HG02610 (cell line): ENCODE measurements at regions not wholly inside any gene's neighbourhood (a gene's known extent, or its start where the extent isn't known, plus 50 kb on each side); places are given as distances from the start of the nearest gene placed in this dataset.

Experiments used
- ATAC-seq: cut with Tn5 transposase; IDR thresholded peaks from one replicate; pipeline ENCODE4 v1.9.1; 2021; ENCODE audit warnings: mild to moderate bottlenecking, moderate library complexity; ENCODE audit not compliant: unreplicated experiment

DNA sequence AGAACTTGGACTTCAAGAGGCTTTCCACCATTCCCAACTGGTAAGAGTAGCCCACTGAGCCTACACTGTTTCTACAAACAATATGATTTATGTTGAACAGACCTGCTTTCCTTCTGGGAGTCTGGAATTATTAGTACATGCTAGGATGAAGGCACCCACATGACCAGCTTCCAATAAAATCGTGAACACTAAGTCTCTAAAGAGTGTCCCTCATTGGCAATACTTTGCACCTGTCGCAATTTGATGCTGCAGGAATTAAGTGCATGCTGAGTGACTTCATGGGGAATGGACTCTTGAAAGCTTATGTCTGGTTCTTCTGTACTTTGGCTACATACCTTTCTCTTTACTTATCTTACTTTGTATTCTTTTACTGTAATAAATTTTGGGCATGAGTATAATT lies 305.2 kb upstream of the GHITM start:
- no peak for ATAC-seq

DNA sequence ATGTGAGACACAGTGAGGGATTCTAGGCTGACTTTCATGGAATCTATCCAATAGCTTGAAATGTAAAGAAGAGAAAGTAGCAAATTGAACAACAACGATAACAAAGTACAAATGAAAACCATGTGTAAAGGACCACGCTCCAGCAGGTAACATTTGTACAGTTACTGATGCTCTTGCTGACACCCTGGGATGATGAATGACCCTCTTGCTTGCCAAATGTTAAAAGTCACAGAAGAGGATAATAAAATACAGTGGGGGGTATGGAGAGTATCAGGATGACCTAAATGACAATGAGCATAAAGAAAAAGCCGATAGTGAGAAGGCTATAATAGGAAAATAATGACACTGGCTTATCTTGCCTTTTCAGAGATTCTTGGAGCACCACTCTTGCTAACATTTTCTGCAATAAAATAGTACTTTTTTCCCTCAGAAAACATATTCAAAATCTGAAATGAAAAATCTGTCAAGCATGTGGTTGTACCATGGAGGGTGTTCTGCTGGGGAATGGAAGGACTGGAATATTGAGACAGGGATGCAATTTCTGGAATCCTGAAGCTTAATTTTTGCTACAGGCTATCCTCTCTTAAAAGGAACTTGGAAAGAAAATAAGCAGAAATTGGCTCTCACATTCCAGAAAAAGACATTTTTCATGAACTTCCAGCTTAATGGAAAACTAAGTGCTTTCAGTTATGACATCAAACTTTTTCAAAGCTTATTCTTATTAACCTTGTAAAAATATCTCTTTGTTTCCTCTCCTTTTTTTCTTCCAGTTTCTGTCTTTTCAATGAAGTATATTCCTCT lies 303.2 kb upstream of the GHITM start:
- ATAC-seq = no peak

DNA sequence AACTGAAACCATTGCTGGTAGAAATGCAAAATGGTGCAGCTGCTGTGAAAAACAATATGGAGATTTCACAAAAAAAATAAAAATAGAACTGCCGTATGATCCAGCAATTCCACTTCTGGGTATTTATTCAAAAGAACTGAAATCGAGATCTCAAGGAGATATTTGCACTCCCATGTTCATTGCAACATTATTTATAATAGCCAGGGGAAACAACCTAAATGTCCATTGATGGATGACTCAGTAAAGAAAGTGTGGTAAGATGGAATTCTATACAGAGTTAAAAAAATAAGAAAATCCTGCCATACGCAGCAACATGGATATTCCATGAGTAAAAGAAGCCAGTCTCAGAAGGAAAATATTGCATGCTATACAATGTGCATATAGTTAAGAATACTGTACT lies 290.6 kb upstream of the GHITM start:
- no peak for ATAC-seq

DNA sequence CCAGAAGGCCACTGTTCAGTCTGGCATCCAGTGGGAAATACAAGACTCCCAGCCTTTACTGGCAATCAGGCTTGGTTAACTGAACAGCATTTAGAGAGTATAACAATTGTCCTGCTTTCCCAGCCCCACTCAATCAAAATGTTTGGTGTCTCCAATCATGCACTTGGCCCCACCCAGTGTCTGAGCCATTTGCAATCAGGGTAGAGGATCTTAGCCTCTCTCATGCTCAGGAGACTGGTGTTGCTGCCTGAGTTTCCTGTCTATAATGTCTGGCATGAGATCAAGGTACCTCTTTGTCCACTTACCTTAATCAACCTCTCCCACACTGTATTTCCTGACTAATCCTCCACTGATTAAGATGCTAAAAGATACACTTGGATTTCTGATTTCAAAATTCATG lies 290.2 kb upstream of the GHITM start:
- ATAC-seq = no peak

- ATAC-seq = no peak
These were observed 287.2 kb upstream of the GHITM start for GRCh38 chr10:83852146-83852545.

GRCh38 chr10:83862723-83863122 lies 276.6 kb upstream of the GHITM start:
- ATAC-seq = no peak

GRCh38 chr10:83863283-83863966 lies 275.9 kb upstream of the GHITM start:
- ATAC-seq = no peak

DNA sequence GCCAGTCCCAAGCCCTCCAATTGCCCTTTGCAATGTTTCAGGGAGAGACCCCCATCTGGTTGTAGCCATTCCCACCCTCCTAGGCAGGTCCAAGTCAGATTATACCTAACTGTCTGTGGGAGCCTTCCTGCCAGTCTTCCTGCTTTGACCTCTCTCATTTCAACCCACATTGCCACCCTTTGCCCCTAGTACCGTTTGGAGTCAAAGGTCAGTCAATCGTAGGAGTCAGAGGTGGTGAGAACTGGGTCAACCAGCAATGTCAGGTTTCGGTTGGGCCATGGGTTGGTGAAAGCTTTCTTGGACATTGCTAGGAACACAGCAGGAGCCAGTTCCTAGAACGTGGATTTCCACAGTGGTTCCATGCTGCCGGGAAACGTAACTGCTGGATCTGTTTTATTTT lies 269.4 kb upstream of the GHITM start:
- no peak for ATAC-seq

DNA sequence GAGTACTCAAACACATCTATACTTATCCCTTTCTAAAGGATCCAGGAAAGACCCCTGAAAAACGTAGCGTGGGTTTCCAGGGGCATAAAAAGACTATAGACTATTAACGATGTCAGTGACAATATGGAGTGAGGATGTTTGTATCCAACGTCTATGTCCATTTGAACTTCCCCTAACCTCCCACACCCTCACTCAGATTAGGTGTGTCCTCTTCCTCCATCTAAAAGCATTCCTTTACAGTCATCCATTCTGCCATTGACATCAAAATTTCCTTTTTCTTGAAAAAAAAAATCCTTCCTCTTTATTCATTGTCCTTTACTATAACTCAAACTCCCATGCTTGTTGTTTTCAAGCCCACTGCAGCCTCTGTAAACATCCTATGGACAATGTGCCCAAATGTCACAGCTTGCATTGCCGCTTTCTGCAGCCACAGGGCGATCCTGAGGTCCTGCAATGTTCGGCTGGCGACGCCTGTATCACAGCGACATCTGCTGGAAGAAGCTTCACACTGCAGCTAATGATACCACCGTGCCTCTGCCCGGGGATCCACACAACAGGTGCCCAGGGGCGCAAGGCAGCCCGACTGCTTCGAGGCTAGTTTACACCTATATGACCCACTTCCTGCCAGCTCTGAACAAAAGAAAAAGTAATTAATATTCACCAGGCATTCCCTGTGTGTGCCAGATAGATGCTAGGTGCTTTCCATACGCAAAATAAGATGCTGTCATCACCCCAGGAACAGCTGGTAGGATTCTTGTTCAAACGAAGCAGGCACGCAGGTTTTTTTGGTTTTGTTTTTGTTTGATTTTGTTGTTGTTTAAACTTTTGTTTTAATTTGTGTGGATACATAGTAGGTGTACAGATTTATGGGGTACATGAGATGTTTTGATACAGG lies 267.9 kb upstream of the GHITM start:
- ATAC-seq = peak; percentile 92

DNA sequence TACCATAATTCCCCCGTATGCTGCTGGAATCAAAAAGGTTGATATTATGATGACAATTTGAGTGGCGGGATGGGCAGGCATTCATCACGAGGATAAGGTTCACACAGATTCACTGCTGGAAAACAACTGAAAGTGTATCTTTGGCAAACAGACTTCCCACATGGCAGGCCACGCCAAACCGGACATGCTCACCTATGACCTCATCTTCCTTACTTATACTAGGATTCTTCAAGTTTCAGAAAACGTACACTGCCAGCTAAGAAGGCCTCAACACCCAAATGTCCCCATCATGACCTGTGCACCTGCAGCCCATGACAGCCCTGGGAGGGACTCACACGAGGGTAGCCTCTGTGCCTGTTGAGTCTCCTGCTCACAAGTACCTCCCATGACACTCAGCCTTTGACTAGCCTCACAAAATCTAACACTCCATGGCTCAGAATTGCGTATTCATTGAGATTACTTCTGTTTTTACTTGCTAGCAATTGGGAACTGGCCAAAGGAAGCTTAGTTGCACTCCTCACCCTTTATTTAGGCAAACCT lies 259.0 kb upstream of the GHITM start:
- no peak for ATAC-seq

- no peak for ATAC-seq
These were observed 257.6 kb upstream of the GHITM start for GRCh38 chr10:83881661-83882060.

DNA sequence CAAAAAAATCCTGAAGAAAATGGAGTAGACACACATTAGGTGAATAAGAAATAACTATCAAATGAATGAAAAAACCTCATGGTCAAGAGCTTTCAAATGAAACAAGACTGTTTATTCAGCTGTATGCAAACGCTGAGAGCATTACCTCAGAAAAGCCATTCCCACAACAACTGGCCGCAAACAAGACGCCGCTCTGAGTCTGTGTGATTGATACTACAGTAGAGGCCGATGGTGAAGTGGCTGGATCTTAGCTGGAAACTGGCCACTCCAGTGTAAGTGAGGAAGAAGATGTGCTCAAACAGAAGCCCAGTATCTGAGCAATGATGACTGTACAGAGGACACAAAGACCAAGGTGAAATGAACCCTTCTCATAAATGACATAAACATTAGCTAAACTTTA lies 252.4 kb upstream of the GHITM start:
- ATAC-seq = no peak

DNA sequence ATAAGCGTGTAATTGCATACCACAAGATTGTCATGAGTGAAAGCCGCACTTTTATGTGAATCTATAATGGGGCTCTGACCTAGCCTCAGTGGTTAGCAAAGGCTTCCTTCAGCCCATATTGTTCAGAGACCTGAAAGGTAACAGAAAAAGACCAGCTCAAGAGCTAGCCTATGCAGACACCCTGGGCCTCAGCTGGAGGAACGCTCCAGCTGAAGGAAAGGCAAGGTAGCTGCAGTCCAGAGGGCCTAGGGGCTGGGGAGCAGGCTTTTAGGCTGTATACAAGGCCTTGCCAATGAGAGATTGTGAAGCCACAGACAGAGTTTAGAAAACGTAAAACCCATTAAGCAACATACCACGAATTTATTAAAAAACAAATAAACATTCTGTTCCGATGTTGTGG lies 246.6 kb upstream of the GHITM start:
- no peak for ATAC-seq

DNA sequence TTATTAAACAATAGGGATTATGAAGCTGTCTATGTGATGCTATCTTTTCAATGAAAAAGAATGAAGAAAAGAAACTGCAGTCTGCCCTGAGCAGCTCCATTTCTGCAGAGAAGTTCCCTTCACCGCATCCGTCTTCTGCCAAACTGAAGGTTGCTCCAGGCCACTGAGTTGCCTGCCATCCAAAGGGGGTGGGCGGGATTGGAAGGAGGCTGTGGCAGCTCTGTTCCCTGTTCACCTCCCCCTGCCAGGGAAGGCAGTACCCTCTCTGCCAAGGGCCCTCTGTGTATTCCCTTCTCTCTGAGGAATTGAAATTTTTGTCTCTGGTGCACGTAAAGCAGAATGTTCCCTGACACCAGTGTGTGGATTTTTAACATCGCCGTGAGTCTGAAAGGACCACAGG lies 243.1 kb upstream of the GHITM start:
- ATAC-seq = no peak

GRCh38 chr10:83897626-83898025 lies 241.7 kb upstream of the GHITM start:
- no peak for ATAC-seq

- ATAC-seq = no peak
These were observed 230.8 kb upstream of the GHITM start for GRCh38 chr10:83908506-83908905.

DNA sequence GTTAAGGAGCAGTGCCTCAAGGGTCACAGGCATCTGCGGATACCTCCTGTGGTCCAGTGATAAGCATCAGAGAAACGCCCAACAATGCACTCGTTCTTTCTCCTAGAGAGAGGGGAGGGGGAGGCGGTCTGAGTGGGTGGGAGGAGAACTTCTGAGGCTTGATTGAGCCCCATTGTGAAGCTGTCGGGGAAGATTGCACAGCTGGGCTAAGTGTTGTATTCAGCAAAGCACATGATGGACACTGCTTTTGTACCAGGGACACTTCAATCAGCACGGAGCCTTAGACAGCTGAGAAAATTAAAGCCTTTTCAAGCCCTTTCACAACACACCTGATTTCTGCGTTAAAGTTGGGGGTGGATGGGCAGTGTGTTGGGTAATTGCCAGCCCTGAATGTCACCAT lies 230.3 kb upstream of the GHITM start:
- ATAC-seq = no peak

- ATAC-seq = no peak
These were observed 223.5 kb upstream of the GHITM start for GRCh38 chr10:83915801-83916200.

- peak; percentile 93 for ATAC-seq
These were observed 221.5 kb upstream of the GHITM start for GRCh38 chr10:83917537-83918506.

- ATAC-seq = no peak
These were observed 220.1 kb upstream of the GHITM start for GRCh38 chr10:83919187-83919586.
